Hematopoietic multipotent progenitor cell treated with erythropoietin and hydrocortisone succinate and interleukin-3 and kit ligand, for 4 days (in vitro differentiated cells): ENCODE measurements at regions not wholly inside any gene's neighbourhood (a gene's known extent, or its start where the extent isn't known, plus 50 kb on each side); places are given as distances from the start of the nearest gene placed in this dataset.
A peak's percentile ranks its signal among the peaks of the same experiment; 100 is the strongest.

Experiments used
- DNase-seq: peaks from one replicate; pipeline ENCODE4 v3.0.0-alpha.2; 2015

DNA sequence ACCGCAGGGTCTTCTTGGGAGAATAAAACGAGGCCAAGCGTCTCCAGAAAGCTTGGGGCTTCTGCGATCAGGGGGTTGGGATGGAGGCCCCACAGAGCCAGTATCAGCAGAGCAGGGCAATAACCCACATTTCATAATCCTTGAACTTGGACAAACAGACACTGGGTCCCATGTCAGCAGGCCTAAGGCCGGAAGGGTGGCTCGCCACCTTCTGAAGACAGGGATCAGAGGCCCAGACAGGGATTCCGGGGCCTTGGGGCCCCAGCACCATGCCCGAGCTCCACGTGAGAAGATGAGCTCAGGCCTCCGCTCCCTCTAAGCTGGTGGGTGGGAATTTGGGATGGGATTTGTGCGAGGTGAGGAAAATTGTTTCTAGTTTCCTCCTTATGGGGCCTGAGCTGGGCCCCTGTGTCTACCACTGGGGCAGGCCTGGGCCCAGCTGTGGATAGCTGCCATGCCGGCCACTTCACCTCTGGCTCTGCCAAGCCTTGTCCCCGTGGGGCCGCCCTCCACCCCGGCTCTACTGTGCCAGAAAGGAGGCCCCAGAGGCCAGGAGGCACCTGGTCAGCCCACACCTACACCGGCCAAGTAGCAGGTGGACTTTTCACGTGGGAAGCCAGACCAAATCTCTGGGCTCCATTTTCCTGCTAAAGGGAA lies 67.2 kb upstream of the DLK1 start:
- no peak for DNase-seq

DNA sequence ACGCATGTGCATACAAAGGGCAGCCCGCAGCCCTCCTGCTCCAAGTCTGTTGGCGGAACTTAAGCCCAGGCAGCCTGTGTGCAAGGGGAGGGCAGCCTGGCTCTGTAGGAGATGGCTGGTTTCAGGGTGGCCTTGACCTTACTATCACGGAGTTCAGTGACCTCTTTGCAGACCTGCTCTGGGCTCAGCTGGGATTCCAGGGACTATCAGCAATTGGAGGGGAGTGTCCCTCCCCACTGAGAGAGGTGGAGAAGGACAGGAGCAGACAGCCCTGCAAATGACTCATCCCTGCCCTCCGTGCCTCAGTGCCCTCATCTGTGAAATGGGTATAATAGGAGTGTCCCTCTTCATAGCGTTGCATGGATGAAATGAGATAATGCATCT lies 66.2 kb upstream of the DLK1 start:
- DNase-seq, result no peak

DNA sequence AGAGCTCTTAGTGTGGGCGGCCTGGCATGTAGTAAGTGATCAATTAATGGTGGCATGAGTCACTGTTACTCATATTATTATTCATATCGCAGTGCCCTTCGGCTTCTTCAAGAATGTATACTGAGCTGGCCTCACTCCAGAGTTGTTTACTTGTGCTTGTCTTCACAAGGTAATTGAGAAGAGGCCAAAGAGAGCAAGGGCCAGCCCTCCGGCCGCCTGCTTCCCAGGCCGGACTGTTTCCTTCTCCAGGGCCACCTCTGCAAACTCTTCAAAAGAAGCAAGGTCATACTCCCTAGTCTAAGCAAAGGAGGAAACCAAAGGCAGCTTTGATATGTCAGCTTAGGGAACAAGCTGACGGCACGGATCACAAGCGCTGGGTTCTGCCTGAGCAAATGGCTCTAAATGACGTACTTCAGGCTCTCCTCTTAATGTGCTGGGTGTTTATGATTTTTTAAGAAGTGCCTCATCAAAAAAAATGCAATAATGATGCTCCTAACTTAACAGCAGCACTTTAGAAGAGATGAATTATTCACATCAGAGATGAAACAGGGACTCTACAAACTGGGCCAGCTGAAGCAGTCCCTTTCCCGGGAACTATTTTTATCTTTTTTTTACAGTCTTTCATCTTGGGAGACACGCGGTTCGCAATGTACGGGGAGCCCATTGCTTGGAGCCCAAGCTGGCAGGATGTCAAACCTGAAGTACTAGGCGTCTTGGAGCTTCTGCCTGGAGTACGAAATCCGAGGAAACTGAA lies 65.6 kb upstream of the DLK1 start:
- DNase-seq, result no peak

DNA sequence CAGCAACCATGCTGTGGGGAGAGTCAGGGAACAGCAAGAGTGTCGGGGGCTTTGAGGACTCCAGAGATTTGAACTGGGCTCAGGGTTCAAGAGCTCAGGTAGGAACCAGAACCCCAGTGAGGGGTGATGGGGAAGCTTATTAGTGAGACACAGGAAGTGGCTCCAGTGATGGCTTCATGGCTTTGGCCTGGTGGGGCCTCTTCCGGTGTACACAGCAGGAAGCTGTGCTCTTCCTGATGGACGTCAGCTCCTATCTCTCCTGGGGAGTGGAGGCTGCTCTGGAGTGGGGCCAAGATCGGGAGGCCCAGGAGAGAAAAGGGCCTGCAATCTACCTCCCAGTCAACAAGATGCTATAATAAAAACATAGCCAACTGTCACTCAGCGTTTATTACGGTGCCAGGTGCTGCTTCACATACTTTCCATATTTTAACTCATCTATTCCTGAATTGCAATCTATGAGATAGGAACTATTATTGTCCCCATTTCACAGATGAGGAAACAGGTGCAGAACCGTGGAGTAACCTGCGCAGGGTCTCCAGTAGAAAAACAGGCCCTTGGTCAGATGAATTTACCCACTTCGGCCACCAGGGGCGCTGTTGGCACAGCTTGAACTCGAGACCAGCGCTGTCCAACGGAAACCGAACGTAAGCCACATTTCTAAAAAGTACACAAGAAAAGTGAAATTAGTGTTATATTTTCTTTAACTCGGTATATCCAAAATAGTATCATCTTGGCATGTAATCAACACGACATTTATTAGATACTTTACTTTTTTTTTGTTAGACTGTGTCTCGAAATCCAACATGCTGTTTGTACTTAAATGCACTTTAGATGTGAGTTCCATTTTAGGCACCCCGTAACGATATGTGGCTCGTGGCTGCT lies 63.6 kb upstream of the DLK1 start:
- DNase-seq, result peak; percentile 89

DNA sequence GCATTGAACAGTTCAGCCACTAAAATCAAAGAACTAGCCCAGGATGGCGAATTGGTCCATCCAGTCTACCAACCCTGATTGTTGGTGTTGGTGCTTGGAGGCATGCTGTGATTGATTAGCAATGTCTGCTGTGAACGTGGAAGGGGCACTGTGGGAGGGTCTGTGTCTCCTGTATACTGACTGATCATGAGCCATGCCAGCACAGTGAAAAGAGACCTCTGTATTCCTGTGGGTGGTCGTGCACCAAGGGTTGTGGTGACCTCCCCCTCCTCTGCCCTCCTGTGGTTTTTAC lies 63.0 kb upstream of the DLK1 start:
- no peak for DNase-seq

DNA sequence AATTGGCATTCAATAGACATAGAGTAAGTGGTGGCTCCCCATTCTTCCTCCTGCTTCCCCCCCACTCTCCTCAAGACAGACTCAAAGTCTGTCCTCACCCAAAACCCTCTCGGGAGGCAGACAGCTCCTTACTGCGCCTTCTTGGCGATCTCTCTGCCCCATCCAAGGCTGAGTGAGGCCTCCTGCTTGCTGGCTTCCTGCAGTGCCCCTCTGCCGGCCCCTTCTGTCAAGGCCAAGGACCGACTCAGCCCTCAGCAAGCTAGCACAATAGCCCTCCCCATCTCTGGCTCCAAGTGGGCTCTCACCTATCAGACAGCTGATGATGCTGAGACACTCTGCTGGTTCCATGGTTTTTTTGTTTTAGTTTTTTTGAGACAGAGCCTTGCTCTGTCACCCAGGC lies 62.5 kb upstream of the DLK1 start:
- no peak for DNase-seq

DNA sequence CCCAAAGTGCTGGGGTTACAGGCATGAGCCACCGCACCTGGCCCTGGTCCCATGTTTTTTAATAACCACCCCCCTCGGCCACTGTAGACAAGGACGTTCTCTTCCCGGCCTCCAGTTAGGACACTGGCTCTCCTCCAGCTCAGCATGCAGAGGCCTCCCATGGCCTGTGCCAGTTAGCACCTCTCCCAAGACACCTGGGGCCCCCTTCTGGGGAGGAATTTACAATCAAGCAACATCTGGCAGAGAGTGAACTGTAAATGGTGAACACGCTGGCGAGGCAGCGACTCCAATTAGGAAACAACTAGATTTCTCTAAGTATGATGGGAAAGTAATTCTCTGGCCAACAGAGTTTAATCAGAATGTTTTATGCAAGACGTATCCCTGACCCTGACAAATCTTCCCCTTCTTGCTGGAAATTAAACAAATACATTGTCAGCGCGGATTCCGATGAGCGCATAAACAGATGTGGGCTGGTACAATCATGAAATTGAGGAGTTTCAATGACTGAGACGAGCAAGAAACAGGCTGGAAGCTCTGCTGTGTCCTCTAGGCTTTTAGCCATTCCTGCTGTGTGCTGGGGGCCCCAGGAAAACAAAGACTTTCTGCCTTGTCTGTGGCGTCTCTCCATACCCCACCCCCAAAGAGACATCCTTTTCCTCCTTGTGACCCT lies 61.7 kb upstream of the DLK1 start:
- DNase-seq, result no peak

DNA sequence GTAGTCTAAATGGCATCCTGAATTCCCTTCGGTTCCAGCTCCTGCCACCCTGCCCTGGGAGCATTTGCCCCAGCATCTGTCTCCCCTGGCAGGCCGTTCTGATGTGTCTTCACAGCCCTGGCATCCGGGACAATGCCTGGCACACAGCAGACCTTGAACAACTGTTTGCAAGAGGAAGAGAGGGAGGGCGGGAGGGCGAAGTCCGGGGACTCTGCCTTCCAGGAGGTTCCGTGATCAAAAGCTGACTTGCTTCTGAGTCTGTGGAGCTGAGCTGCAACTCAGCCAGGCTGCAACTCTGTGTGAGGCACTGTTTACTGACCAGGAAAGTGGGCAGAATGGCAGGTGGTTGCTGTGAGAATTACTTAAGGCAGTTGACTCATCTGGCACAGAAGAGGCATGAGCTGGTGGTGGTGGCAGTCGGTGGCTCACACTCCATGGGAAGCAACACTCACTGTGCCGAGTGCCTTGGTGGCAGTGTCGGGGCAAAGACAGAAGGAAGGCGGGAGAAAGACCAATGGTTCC lies 61.1 kb upstream of the DLK1 start:
- DNase-seq, result no peak

DNA sequence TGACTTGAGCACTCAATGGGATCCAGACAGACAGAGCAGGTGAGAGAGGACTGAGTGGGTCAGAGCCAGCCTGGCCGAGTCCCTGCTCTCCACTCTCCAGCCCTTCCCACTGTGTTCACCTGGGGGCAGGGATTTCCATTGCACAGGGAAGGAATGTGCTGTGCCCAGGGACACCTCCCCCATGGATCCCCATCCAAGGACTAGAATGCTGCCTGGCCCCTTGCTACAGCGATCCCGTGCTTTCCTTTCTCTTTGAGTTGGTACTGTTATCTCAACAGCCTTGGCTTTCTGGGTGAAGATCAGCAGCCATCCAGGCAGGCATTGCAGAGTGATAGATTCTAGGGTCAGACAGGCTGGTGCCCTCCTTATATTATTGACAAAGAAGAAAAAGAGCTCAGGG lies 60.3 kb upstream of the DLK1 start:
- no peak for DNase-seq

DNA sequence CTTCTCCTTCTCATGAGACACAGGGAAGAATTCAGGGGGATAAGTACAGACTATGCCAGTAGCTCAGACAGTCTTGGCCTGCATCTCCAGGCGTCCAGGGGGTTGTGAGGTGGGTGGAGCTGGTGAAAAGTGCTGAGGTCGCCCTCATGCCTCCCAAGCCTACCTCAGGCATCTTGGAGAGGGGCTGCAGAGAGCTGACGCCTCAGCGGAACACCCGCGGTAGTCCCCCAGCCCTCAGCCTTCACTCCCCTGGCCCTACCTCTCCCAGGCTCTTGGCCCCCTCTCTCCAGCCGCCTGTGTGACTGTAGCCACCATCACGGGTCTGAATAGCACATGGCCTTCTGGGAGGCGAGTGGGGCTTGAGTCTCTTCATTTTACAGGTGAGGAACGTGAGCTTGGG lies 59.8 kb upstream of the DLK1 start:
- no peak for DNase-seq

DNA sequence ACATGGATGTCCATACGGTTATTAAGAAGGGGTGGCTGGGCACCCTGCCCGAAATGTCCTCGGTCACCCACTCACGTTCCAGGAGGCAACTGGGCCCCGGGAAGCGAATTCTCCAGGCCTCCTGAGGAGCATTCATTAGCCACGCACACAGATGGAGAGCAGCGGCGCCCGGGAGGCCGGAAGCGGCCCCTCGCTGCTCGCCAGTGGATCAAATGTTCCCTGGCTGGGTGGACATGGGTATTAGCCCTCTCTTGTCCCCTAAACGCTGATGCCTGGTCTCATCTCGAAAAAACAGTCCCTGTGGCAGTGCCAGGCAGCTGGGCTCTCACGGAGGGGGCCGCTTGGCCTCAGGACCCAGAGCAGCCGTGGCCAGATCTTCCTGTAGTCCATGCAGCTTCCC lies 59.0 kb upstream of the DLK1 start:
- no peak for DNase-seq

DNA sequence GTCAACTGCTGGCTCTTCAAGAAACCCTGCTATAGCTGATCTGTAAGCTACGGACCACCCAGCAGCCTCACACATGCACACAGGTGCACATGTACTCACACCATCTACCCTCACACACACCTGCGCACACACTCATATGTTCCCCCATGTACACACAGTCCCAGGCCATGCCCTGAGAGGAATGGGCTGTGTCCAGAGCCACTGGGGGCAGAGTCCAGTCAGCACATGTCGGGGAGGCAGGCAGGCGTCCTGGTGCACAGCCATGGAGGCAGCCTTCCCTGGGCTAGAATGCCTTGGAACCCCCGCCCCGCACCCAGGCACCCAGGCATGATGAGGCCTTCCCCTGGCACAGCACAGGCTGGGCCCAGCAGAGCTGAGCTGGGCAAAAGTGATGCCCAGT lies 58.3 kb upstream of the DLK1 start:
- no peak for DNase-seq

DNA sequence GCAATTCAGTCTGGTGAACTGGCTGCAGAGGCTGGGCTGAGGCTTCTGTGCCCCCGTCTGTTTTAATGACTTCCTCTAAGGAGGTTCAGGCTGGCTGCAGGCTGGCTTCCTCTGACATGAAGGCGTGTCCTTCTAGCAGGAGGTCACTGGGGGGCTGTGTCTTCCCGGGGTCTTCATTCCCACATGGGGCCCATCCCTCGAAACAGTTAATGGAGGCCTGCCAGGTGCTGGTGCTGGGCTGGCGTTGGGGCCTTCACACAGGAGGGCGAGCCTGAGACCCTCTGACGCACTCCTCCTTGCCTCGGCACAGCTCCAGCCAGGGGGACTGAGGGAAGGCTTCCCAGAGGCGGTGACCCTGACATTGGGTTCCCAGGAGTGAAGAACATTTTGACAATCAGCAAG lies 57.7 kb upstream of the DLK1 start:
- peak; percentile 73 for DNase-seq

DNA sequence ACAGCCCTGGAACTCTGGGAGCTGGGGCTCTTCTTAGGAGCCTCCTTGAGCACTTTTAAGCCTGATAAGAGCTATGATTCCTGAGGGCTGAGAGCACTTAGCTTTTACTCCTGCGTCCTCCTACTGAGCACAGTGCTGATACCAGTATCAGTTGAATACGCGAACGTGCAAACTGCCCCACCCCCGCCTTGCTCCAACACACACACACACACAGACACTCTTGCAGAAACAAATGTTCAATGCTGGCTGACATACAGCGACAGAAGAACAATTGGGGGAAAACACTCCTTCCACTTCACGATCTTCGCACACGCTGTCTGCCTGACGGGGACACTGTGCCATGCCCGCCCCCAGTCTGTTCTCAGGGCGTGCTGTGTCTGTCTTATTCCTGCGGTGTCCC lies 57.2 kb upstream of the DLK1 start:
- peak; percentile 66 for DNase-seq

DNA sequence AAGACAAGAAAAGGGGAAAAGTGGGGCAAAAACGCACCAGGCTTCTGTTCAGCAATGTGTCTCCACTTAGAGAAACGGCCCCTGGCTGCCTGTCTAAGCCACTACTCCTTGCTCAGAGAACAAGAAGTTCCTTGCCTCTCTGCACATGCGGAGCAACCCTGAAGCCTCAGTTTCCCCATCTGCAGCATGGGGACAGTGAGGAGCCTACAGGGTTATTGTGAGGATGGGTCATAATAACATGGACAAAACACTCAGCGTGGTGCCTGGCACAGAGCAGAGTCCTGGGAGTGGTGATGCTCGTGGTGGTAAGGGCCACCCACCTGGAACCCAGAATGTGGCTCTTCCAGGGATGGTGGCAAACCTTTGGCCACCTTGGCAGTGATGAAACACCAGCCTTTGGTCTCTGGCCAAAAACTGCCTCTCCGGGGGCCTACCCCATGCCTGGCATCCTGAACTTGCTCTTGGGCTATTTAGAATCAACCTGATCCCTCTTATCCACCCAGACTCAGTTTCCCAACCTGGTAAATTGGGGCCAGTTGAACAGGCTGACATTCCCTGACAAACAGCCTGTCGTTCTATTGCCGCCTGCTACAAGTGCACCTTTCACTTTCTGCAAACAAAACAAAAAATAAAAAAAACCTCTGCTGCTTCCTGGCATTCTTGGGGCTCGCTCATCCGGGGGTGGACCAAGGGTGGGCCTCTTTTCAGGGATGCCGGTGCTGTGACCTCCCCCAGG lies 56.5 kb upstream of the DLK1 start:
- no peak for DNase-seq

DNA sequence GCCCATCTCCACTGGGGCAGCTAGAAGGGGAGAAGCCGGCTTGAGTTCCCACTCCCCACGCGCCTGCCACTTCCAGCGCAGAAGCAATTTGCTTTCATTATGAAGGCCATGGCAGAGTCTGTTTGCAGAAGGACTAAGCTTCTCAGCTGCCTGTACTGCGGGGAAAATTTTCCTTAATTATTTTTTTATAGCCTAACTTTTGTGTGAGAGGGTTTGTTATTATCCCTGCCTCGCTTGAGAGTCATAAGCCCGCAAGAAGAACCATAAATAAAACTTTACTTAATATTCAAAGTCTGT lies 56.0 kb upstream of the DLK1 start:
- DNase-seq, result no peak

DNA sequence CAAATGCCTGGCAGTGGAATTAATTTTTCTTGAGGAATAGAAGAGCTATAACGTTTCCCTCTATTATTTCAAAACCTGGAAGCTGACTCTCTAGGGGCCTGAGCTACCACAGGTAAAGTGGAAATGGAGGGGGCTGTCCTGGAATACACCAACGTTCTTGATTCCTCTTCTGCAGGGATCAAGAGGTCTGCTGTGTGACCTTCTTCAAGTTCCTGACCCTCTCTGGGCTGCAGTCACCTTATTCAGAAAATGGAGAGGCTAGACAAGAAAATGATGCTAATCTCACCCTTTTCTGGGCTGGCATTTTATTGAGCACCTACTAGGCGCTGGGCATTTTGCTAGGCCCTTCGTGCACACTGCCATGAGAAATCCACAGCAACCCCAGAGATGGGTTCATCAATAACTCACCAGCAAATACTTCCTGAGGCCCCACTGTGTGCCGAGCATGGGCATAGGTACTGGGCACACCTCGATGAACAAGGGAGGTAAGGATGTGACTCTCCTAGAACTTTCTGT lies 55.2 kb upstream of the DLK1 start:
- DNase-seq, result no peak

DNA sequence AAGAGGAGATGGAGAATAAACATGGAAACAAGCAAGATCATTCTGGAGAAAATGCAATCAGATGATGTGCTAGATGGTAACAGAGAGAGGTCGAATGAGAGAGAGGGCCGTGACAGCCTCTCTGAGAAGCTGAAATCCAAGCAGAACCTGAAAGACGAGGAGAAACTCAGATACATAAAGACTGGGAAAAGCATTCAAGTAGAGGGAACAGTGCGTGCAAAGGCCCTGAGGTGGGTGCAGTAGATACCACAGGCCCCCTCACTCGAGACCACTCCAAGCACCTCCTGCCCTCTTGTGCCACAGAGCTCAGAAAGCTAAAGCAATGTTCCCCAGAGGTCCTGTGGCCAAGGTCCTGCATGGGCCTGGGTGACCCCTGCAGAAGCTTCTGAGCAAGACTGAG lies 54.8 kb upstream of the DLK1 start:
- no peak for DNase-seq

DNA sequence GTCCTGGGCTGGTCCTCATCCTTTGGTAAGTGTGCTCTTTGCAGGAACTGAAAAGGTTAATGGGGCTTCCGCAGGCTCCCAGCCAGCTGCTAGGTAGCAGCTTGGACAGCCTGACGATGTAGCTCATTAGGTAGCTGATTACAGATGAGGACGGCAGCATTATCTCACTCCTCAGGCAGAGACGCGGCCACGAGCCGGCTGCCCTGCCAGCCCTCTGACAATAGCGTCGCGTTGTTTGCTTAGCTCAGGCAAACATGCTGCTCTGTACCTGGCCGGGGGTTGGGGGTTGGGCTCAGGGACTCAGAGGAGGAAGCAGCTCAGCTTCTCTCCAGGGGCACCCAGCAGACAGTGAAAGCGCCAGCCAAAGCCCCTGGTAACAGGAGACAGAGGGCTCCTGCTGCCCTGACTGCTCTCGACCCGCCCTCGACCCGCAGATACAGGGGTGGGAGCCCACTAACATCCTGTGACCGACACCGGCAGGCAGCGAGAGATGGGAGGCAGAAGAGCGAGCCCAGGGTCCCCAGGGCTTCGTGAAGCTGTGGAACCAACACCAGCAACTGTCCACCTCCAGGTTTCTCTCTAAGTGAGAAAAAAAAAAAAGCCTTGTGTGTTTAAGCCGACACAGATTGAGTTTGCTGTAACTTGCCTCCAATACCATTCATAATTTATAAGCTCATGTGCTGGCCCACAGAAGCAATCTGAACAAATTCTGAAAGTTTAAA lies 53.4 kb upstream of the DLK1 start:
- DNase-seq, result peak; percentile 71

DNA sequence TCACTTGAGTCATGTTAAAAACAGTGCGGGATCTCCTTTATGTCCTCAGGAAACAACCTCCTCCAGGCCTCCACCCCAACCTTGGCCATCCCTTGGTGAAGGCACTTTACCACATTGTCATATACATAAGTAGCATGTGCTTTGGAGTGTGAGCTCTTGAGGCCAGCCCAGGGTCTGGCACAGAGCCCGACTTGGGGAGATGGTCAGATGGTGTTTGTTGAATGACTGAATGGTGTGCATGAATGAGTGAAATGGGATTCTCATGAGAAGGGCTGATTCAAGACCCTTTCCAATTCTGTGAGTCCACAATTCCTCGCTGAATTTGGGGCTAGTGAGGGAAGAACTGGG lies 52.9 kb upstream of the DLK1 start:
- DNase-seq, result no peak

DNA sequence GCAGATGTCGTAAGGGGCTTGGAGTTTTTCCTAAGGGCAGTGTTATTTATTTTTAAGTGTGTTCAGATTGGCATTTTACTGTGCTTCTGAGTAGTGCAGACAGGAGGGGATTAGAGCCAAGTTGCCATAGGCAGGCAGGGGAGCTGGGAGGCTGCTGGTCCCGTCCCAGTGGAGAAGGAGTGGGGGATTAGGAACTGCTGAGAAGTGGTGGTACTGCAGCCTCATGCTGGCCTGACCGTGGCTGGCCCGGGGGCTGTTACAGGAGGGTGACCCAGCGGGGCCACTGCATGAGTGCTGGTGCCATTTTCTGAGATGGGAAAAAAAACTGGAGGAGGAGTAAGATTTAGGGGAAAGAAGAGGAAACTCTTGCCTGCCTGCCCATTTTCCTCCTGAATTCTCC lies 52.3 kb upstream of the DLK1 start:
- DNase-seq, result no peak
